Stimulated activated CD8-positive, alpha-beta memory T cell treated with anti-CD3 and anti-CD28 coated beads, Interleukin-4, amount 100 ng/mL, for 4 hours (primary cell): ENCODE measurements at regions not wholly inside any gene's neighbourhood (a gene's known extent, or its start where the extent isn't known, plus 50 kb on each side); places are given as distances from the start of the nearest gene placed in this dataset.
"Not testable (repeated sequence)": the region's sequence is repeated elsewhere in the genome, so short reads cannot be mapped to it uniquely, and the experiment has no call there.

Experiments
- DNase-seq, 2 donors: peaks; one replicate each; pipeline ENCODE4 v3.0.0-alpha.2; 2020; ENCODE audit warnings: low read depth in 2 of 2, low spot score in 1 of 2

- not testable (repeated sequence) for DNase-seq
Measured at GRCh38 chr1:144031550-144031949, 59.8 kb upstream of the FAM72C start.

GRCh38 chr1:144026022-144026421 lies 54.2 kb upstream of the FAM72C start:
- DNase-seq = not testable (repeated sequence)

DNA sequence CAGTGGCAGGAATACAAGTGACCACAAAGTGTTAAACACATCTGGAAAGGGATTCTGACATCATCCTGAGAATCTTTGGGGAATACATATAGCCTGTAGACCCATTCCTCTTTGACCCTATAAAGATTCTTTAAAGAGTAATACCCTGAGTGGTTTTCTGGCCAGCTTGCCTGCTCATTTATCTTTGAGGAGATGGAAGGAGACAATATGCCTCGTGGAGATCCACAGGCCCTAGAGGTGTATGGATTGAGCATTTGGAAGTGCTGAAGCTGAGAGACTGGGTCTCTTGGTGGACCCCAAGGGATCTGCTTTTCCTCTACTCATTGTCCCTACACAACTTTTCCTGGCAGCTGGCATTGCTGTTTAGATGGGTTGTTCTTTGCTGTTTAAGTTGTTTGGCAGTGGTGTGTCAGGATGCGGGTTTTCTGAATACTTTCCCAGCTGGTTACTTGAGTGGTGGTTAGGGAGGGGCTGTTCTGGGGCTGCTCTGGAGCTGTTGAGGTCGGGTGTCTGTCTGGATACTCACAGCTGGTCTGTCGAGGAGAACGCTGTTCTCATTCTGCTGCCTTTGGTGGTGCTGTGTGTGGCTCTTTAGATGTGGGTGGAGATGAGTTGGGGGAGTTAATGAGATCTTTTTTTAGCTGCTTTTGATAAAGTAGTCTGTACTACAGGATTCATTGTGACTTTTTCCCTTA lies 50.1 kb upstream of the FAM72C start:
- not testable (repeated sequence) for DNase-seq
